GM10266 (cell line): ENCODE measurements at regions not wholly inside any gene's neighbourhood (a gene's known extent, or its start where the extent isn't known, plus 50 kb on each side); places are given as distances from the start of the nearest gene placed in this dataset.

ENCODE experiments used
- DNase-seq: peaks from one replicate; pipeline ENCODE4 v3.0.0; 2012; ENCODE audit errors: extremely low spot score
- CTCF ChIP-seq: IDR thresholded peaks from 2 replicates; pipeline ENCODE4 v1.5.1; 2012; ENCODE audit warnings: mild to moderate bottlenecking, low read depth; ENCODE audit not compliant: control insufficient read depth, insufficient read depth; ENCODE audit errors: missing control alignments

GRCh38 chr9:107983181-107983603 is 493.6 kb upstream of the KLF4 start:
- no peak for DNase-seq
- no peak for TF ChIP-seq CTCF

- no peak for DNase-seq
- TF ChIP-seq CTCF: no peak
Measured at GRCh38 chr9:107982745-107983144, 493.2 kb upstream of the KLF4 start.

GRCh38 chr9:107982001-107982400 is 492.4 kb upstream of the KLF4 start:
- TF ChIP-seq CTCF: no peak
- no peak for DNase-seq

GRCh38 chr9:107980984-107981383 is 491.4 kb upstream of the KLF4 start:
- no peak for DNase-seq
- TF ChIP-seq CTCF: no peak

GRCh38 chr9:107976767-107977166 is 487.2 kb upstream of the KLF4 start:
- no peak for DNase-seq

GRCh38 chr9:107975426-107976010 is 485.9 kb upstream of the KLF4 start:
- no peak for DNase-seq
- TF ChIP-seq CTCF: no peak

More at GRCh38 chr9:107976767-107977166, 487.2 kb upstream of the KLF4 start:
- no peak for TF ChIP-seq CTCF

GRCh38 chr9:107973451-107973850 is 483.9 kb upstream of the KLF4 start:
- DNase-seq: no peak
- TF ChIP-seq CTCF: no peak
